ENCODE measurements at regions not wholly inside any gene's neighbourhood (a gene's known extent, or its start where the extent isn't known, plus 50 kb on each side); places are given as distances from the start of the nearest gene placed in this dataset.

DNA sequence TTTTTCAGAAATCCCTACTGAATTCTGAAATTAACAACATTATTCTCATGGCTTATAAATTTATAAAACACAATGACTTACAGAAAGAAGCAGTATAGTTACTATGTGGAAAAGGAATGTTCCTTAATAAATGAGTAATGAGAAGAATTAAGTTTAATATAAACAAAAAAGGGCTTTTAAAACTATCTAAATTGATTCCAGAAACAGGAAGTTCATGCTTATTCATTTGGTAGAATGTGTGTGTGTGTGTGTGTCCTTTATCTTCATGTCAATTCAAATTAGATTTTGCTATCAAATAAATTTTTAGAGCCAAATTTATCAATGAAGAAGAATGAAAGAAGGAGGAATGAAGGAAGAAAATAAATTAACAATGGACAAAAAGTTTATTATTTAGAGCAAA is 440.8 kb upstream of the LRRTM4 start:
- Mint-ChIP-seq H3K27ac (no peak overlapping the region), H3K4me3 (no peak overlapping the region), H3K27me3 (ENCODE audit: low read depth in 3 of 3) (no peaks in the 10 kb centered on the region), H3K36me3 (no peaks in the 10 kb centered on the region), H3K9me3 (peaks cover 0 to 11% (median 8%) of the 10 kb centered on the region in 7 donors), H3K4me1 (no peaks in the 10 kb centered on the region)
- Histone ChIP-seq H3K4me1 (ENCODE audit: control insufficient read depth in 1 of 2, insufficient read depth in 2 of 2, low read length in 2 of 2) (no peaks in the 10 kb centered on the region), H3K79me2 (ENCODE audit: insufficient read depth, low read length) (no peaks in the 10 kb centered on the region), H3K9me3 (replicated peaks in 1 of 2; ENCODE audit: control insufficient read depth in 1 of 2, insufficient read depth in 1 of 2, low read length in 2 of 2) (no peaks in the 10 kb centered on the region), H2AFZ (ENCODE audit: insufficient read depth, low read depth, low read length, poor library complexity, severe bottlenecking) (no peak overlapping the region), H3K9ac (ENCODE audit: insufficient read depth, low read length, poor library complexity, severe bottlenecking) (no peak overlapping the region), H3K36me3 (replicated peaks in 1 of 2; ENCODE audit: control insufficient read depth in 1 of 2, insufficient read depth in 2 of 2, low read length in 2 of 2) (no peaks in the 10 kb centered on the region), H3K27ac (ENCODE audit: low read depth in 1 of 2, low read length in 2 of 2) (no peak overlapping the region), H4K20me1 (ENCODE audit: insufficient read depth, low read length) (no peaks in the 10 kb centered on the region), H3K27me3 (ENCODE audit: control insufficient read depth in 2 of 2, insufficient read depth in 2 of 2, low read length in 2 of 2) (no peaks in the 10 kb centered on the region), H3K4me2 (replicated peaks; ENCODE audit: extremely low read depth, low read length, poor library complexity, severe bottlenecking) (no peak overlapping the region), H3K4me3 (replicated peaks in 1 of 3; ENCODE audit: low read depth in 2 of 3, low read length in 3 of 3) (no peak overlapping the region)
- DNase-seq, result no peak
- intact Hi-C loops (cut with micrococcal nuclease), result no loop called here
- no peak for TF ChIP-seq CTCF (IDR thresholded peaks at IDR 0.05)

- intact Hi-C loops (cut with micrococcal nuclease), result no loop called here
- Histone ChIP-seq H3K9ac (ENCODE audit: insufficient read depth, low read length, poor library complexity, severe bottlenecking) (no peak overlapping the region), H3K9me3 (replicated peaks in 1 of 2; ENCODE audit: control insufficient read depth in 1 of 2, insufficient read depth in 1 of 2, low read length in 2 of 2) (peaks cover 15 to 23% of the 10 kb centered on the region in 2 donors), H3K27me3 (ENCODE audit: control insufficient read depth in 2 of 2, insufficient read depth in 2 of 2, low read length in 2 of 2) (no peaks in the 10 kb centered on the region), H2AFZ (ENCODE audit: insufficient read depth, low read depth, low read length, poor library complexity, severe bottlenecking) (no peak overlapping the region), H3K4me3 (replicated peaks in 1 of 3; ENCODE audit: low read depth in 2 of 3, low read length in 3 of 3) (no peak overlapping the region), H3K4me2 (replicated peaks; ENCODE audit: extremely low read depth, low read length, poor library complexity, severe bottlenecking) (no peak overlapping the region), H3K36me3 (replicated peaks in 1 of 2; ENCODE audit: control insufficient read depth in 1 of 2, insufficient read depth in 2 of 2, low read length in 2 of 2) (no peaks in the 10 kb centered on the region), H3K79me2 (ENCODE audit: insufficient read depth, low read length) (no peaks in the 10 kb centered on the region), H3K27ac (ENCODE audit: low read depth in 1 of 2, low read length in 2 of 2) (no peak overlapping the region), H4K20me1 (ENCODE audit: insufficient read depth, low read length) (no peaks in the 10 kb centered on the region), H3K4me1 (ENCODE audit: control insufficient read depth in 1 of 2, insufficient read depth in 2 of 2, low read length in 2 of 2) (no peaks in the 10 kb centered on the region)
- WGBS (ENCODE audit: insufficient coverage), result 75% methylated on average over 1 of the region's 3 CpGs
- Mint-ChIP-seq H3K27me3 (ENCODE audit: low read depth in 3 of 3) (no peaks in the 10 kb centered on the region), H3K4me1 (no peaks in the 10 kb centered on the region), H3K27ac (peak overlapping the region in 1 of 7 donors; percentile 8), H3K9me3 (peaks cover 0 to 19% (median 8%) of the 10 kb centered on the region in 7 donors), H3K36me3 (no peaks in the 10 kb centered on the region), H3K4me3 (no peak overlapping the region)
- TF ChIP-seq CTCF (IDR thresholded peaks at IDR 0.05), result no peak
- DNase-seq, result no peak
These were observed 455.4 kb upstream of the LRRTM4 start for GRCh38 chr2:77977471-77978063.

Measured in CD14-positive monocyte (primary cell).